HCT116 (cell line): ENCODE measurements at regions not wholly inside any gene's neighbourhood (a gene's known extent, or its start where the extent isn't known, plus 50 kb on each side); places are given as distances from the start of the nearest gene placed in this dataset.

Experiments used
- ATAC-seq: fragments of 200-7000 bp; cut with Tn5 transposase; 2 replicates; pipeline ENCODE4 v1.9.1; 2020; ENCODE audit warnings: mild to moderate bottlenecking, moderate library complexity
- BruUV-seq: library from RNA; stranded (reverse); fragments of 400-500 nt; replicated peaks from 2 replicates; lab custom pipeline; 2021; lab: Mats Ljungman, UMichigan
- CTCF ChIA-PET: fragments of 300-600 bp; sonication (Branson Sonifier 250); formaldehyde crosslinking; loops from one replicate; lab custom pipeline; 2021; ENCODE audit warnings: antibody characterized with exemption; lab: Charles Lee
- POLR2A ChIA-PET: fragments of 300-600, 350-600 bp; sonication (Branson Sonifier 250); formaldehyde crosslinking; loops from one replicate; lab custom pipeline; 2021; ENCODE audit warnings: antibody characterized with exemption; lab: Charles Lee
- RAD21 ChIA-PET, 2 experiments: fragments of 300-600 bp; sonication (Branson Sonifier 250); formaldehyde crosslinking; loops; one replicate each; lab custom pipeline; 2023; ENCODE audit warnings: low total read pairs in 2 of 2; ENCODE audit not compliant: uncharacterized antibody in 2 of 2, unreplicated experiment in 2 of 2, low non-redundant PET in 1 of 2; lab: Charles Lee
- DNase-seq: peaks from one replicate; pipeline ENCODE4 v3.0.0-alpha.2; 2010; ENCODE audit warnings: low read depth, low spot score
- H2AFZ ChIP-seq: fragments of 200-600 bp; shearing (Covaris generic), sonication (generic); 2 replicates; pipeline ENCODE4 v1.6.1; 2017; ENCODE audit warnings: low read depth, mixed run types, mixed read lengths, antibody characterized with exemption, low read length; ENCODE audit not compliant: poor library complexity, severe bottlenecking
- H3K27ac ChIP-seq: 2 replicates; pipeline ENCODE4 v1.5.1; 2012; ENCODE audit warnings: low read depth, low read length
- H3K27me3 ChIP-seq: fragments of 200-600 bp; sonication (generic); 2 replicates; pipeline ENCODE4 v1.6.1; 2016; ENCODE audit warnings: mixed run types, low read length, mixed read lengths; ENCODE audit not compliant: insufficient read depth
- H3K36me3 ChIP-seq, 2 experiments: fragments of 200-500 bp in 1 of 2; fragments of 200-600 bp in 1 of 2; sonication (Bioruptor generic) in 1 of 2; sonication (generic) in 1 of 2; 2 replicates each; pipeline versions ENCODE4 v1.5.1 to v1.6.1; 2014 to 2016; ENCODE audit warnings: low read length in 2 of 2, inconsistent platforms in 1 of 2, mixed read lengths in 1 of 2, mixed run types in 1 of 2; ENCODE audit not compliant: insufficient read depth in 2 of 2, control insufficient read depth in 1 of 2
- H3K4me1 ChIP-seq, 2 experiments: fragments of 200-600 bp in 1 of 2; sonication (generic) in 1 of 2; 2 replicates each; pipeline versions ENCODE4 v1.5.1 to v1.6.1; 2012 to 2017; ENCODE audit warnings: low read length in 2 of 2, inconsistent platforms in 1 of 2, mild to moderate bottlenecking in 1 of 2, mixed read lengths in 1 of 2, mixed run types in 1 of 2, moderate library complexity in 1 of 2; ENCODE audit not compliant: insufficient read depth in 2 of 2, control insufficient read depth in 1 of 2
- H3K4me2 ChIP-seq: fragments of 200-600 bp; sonication (generic); 2 replicates; pipeline ENCODE4 v1.6.1; 2017; ENCODE audit warnings: mixed run types, low read length, mixed read lengths
- H3K4me3 ChIP-seq, 2 experiments: fragments of 200-600 bp in 1 of 2; sonication (generic) in 1 of 2; replicated peaks in 1 of 2; 2 replicates each; pipeline ENCODE4 v1.5.1; 2011 to 2016; ENCODE audit warnings: low read length in 2 of 2, control low read depth in 1 of 2, low read depth in 1 of 2, mild to moderate bottlenecking in 1 of 2, mixed read lengths in 1 of 2, mixed run types in 1 of 2
- H3K79me2 ChIP-seq: fragments of 200-600 bp; sonication (generic); 2 replicates; pipeline ENCODE4 v1.6.1; 2017; ENCODE audit warnings: mild to moderate bottlenecking, mixed run types, low read length, moderate library complexity, mixed read lengths; ENCODE audit not compliant: insufficient read depth
- H3K9ac ChIP-seq: fragments of 200-600 bp; sonication (generic); 2 replicates; pipeline ENCODE4 v1.6.1; 2016; ENCODE audit warnings: low read length, mixed read lengths
- H3K9me2 ChIP-seq: fragments of 200-600 bp; sonication (generic), shearing (Covaris generic); 2 replicates; pipeline ENCODE4 v1.6.1; 2017; ENCODE audit warnings: mixed run types, mild to moderate bottlenecking, moderate library complexity; ENCODE audit not compliant: insufficient read depth
- H3K9me3 ChIP-seq, 2 experiments: fragments of 200-500 bp in 1 of 2; fragments of 200-600 bp in 1 of 2; sonication (Bioruptor generic) in 1 of 2; sonication (generic) in 1 of 2; 2 replicates each; pipeline ENCODE4 v1.6.1; 2014 to 2017; ENCODE audit warnings: low read length in 2 of 2, mixed read lengths in 2 of 2, inconsistent platforms in 1 of 2, low read depth in 1 of 2, mild to moderate bottlenecking in 1 of 2, mixed run types in 1 of 2, moderate library complexity in 1 of 2; ENCODE audit not compliant: control insufficient read depth in 1 of 2, insufficient read depth in 1 of 2
- H4K20me1 ChIP-seq: fragments of 200-600 bp; sonication (generic), shearing (Covaris generic); 2 replicates; pipeline ENCODE4 v1.6.1; 2017; ENCODE audit warnings: mixed run types, mild to moderate bottlenecking, moderate library complexity; ENCODE audit not compliant: insufficient read depth
- CTCF ChIP-seq, 3 experiments: fragments of 200-600 bp in 1 of 3; sonication (generic) in 1 of 3; IDR thresholded peaks in 2 of 3; conservative IDR thresholded peaks in 1 of 3; 2 replicates each; pipeline ENCODE4 v1.5.1; 2012 to 2017; ENCODE audit warnings: low read depth in 2 of 3, low read length in 2 of 3, antibody characterized with exemption in 1 of 3, borderline replicate concordance in 1 of 3, control low read depth in 1 of 3, mild to moderate bottlenecking in 1 of 3, mixed read lengths in 1 of 3, mixed run types in 1 of 3, moderate library complexity in 1 of 3; ENCODE audit not compliant: insufficient read depth in 1 of 3
- ELF1 ChIP-seq: IDR thresholded peaks from 2 replicates; pipeline ENCODE4 v1.6.1; 2012; ENCODE audit warnings: low read depth, borderline replicate concordance
- EZH2 ChIP-seq: fragments of 200-600 bp; sonication (generic); IDR thresholded peaks from 2 replicates; pipeline ENCODE4 v1.6.1; 2017; ENCODE audit warnings: antibody characterized with exemption, mixed run types
- FOSL1 ChIP-seq: IDR thresholded peaks from 2 replicates; pipeline ENCODE4 v1.6.1; 2012; ENCODE audit warnings: low read depth
- MAX ChIP-seq: IDR thresholded peaks from 2 replicates; pipeline ENCODE4 v1.6.1; 2012
- POLR2AphosphoS5 ChIP-seq: IDR thresholded peaks from 2 replicates; pipeline ENCODE4 v1.6.1; 2011; ENCODE audit warnings: mild to moderate bottlenecking, low read depth, low read length, moderate library complexity
- SIN3A ChIP-seq: IDR thresholded peaks from 2 replicates; pipeline ENCODE4 v1.6.1; 2012; ENCODE audit warnings: low read depth
- SP1 ChIP-seq: IDR thresholded peaks from 2 replicates; pipeline ENCODE4 v1.6.1; 2012; ENCODE audit warnings: low read depth
- SRF ChIP-seq: IDR thresholded peaks from 2 replicates; pipeline ENCODE4 v1.6.1; 2012; ENCODE audit warnings: low read depth
- YY1 ChIP-seq: IDR thresholded peaks from 2 replicates; pipeline ENCODE4 v1.6.1; 2011; ENCODE audit warnings: low read length, low read depth, moderate library complexity, mild to moderate bottlenecking; ENCODE audit not compliant: insufficient replicate concordance; ENCODE audit errors: extremely low read depth
- ZNF274 ChIP-seq: fragments of 200-500 bp; sonication (Bioruptor generic); IDR thresholded peaks from 2 replicates; pipeline ENCODE4 v1.6.1; 2014; ENCODE audit warnings: mild to moderate bottlenecking, low read depth, low read length, inconsistent platforms
- intact Hi-C: fragments of 100-400 bp; cut with micrococcal nuclease; formaldehyde crosslinking; loops from 2 replicates; pipeline ENCODE4 v1.10.0; 2022
- TF ChIP-seq, protein P1 (sequence below): IDR thresholded peaks from 2 replicates; pipeline ENCODE4 v1.6.1; 2011; ENCODE audit warnings: mild to moderate bottlenecking, low read length, moderate library complexity; ENCODE audit not compliant: insufficient replicate concordance; ENCODE audit errors: extremely low read depth

DNA sequence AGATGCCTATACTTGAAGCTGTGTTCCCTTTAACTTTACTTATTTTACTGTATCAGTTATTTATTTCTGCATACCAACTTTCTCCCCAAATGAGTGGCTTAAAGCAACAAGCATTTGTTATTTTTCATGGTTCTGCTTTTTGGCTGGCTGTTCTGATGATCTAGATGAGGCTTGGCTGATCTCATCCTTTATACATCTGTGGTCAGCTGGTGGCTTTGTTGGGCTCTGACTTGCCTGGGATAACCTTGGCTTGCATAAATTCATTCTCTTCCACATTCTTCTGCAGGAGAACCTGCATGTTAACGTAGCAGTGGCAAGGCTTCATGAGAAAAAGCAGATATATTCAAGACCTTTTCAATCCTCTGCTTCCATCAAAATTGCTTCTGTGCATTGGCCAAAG, 1317.6 kb downstream of the ADGRL3 start:
- Histone ChIP-seq H3K9me2 (no peaks in the 10 kb centered on the region), H3K79me2 (no peaks in the 10 kb centered on the region), H3K9me3 (peaks cover 3 to 16% of the 10 kb centered on the region in 2 experiments; a peak in 2 of 4 replicates), H3K36me3 (no peaks in the 10 kb centered on the region), H3K4me3 (no peak overlapping the region), H4K20me1 (no peaks in the 10 kb centered on the region), H2AFZ (no peak overlapping the region), H3K9ac (no peak overlapping the region), H3K4me2 (no peak overlapping the region), H3K27ac (no peak overlapping the region)
- ChIA-PET CTCF (no interaction called here), POLR2A (no interaction called here), RAD21 (no interaction called here)
- no peak for ATAC-seq
- no TSS peak for BruUV-seq
- intact Hi-C loops, result no loop called here
- no peak for DNase-seq
- TF ChIP-seq ZNF274, result no peak
- TF ChIP-seq SP1, result no peak
- TF ChIP-seq POLR2AphosphoS5, result no peak
- TF ChIP-seq, protein P1, sequence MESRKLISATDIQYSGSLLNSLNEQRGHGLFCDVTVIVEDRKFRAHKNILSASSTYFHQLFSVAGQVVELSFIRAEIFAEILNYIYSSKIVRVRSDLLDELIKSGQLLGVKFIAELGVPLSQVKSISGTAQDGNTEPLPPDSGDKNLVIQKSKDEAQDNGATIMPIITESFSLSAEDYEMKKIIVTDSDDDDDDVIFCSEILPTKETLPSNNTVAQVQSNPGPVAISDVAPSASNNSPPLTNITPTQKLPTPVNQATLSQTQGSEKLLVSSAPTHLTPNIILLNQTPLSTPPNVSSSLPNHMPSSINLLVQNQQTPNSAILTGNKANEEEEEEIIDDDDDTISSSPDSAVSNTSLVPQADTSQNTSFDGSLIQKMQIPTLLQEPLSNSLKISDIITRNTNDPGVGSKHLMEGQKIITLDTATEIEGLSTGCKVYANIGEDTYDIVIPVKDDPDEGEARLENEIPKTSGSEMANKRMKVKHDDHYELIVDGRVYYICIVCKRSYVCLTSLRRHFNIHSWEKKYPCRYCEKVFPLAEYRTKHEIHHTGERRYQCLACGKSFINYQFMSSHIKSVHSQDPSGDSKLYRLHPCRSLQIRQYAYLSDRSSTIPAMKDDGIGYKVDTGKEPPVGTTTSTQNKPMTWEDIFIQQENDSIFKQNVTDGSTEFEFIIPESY, result no peak
- no peak for TF ChIP-seq CTCF (IDR thresholded peaks at IDR 0.05 in 2 of 3, conservative IDR thresholded peaks at IDR 0.05 in 1 of 3; ENCODE audit: borderline replicate concordance in 1 of 3, insufficient read depth in 1 of 3, low read depth in 2 of 3, low read length in 2 of 3)
- no peak for TF ChIP-seq FOSL1
- TF ChIP-seq MAX, result no peak
- TF ChIP-seq SRF, result no peak
- TF ChIP-seq ELF1, result no peak
- TF ChIP-seq EZH2, result no peak
- no peak for TF ChIP-seq SIN3A
- no peak for TF ChIP-seq YY1
- TF ChIP-seq, all 23 proteins: peak for 0
- H3K27me3 ChIP-seq, result no peaks in the 10 kb centered on the region
- H3K4me1 ChIP-seq, result no peaks in the 10 kb centered on the region
